A549 (cell line): ENCODE measurements at regions not wholly inside any gene's neighbourhood (a gene's known extent, or its start where the extent isn't known, plus 50 kb on each side); places are given as distances from the start of the nearest gene placed in this dataset.

Source experiments
- ATAC-seq, 2 experiments: fragments of 200-7000 bp in 1 of 2; fragments of >200 bp in 1 of 2; cut with Nextera tagmentation in 1 of 2; cut with Tn5 transposase in 1 of 2; 3 replicates each; pipeline versions ENCODE4 v1.8.0 to v1.9.1; 2018 to 2020; ENCODE audit warnings: mild to moderate bottlenecking in 1 of 2, moderate library complexity in 1 of 2
- CTCF ChIA-PET: fragments of 300-600 bp; sonication (Branson Sonifier 250); formaldehyde crosslinking; extraction: SDS; loops from one replicate; lab custom pipeline; 2021; ENCODE audit warnings: antibody characterized with exemption, inconsistent platforms; lab: Yijun Ruan, JAX
- POLR2A ChIA-PET: fragments of 350-600 bp; formaldehyde crosslinking; extraction: SDS; loops from one replicate; lab custom pipeline; 2021; ENCODE audit warnings: antibody characterized with exemption, inconsistent platforms; lab: Yijun Ruan, JAX
- DNase-seq, 2 experiments: peaks; one replicate each; pipeline versions ENCODE4 v3.0.0 to v3.0.0-alpha.2; 2011 to 2016; ENCODE audit warnings: low read depth in 1 of 2, low spot score in 1 of 2
- FAIRE-seq: peaks from 2 replicates; lab custom pipeline; 2011; peaks lifted over from hg19 to GRCh38; lab: Jason Lieb, UNC
- H3K27ac ChIP-seq, 2 experiments: fragments of >200 bp; sonication (Bioruptor Twin); formaldehyde crosslinking; 3 replicates each; pipeline ENCODE4 v1.5.1; 2016 to 2017
- H3K4me1 ChIP-seq: fragments of >200 bp; sonication (Bioruptor Twin); formaldehyde crosslinking; 3 replicates; pipeline ENCODE4 v1.6.1; 2016
- H3K4me2 ChIP-seq: fragments of >200 bp; sonication (Bioruptor Twin); formaldehyde crosslinking; 3 replicates; pipeline ENCODE4 v1.6.1; 2016
- H3K4me3 ChIP-seq: fragments of >200 bp; sonication (Bioruptor Twin); formaldehyde crosslinking; 3 replicates; pipeline ENCODE4 v1.5.1; 2016
- H3K9me3 ChIP-seq: fragments of >200 bp; sonication (Bioruptor Twin); formaldehyde crosslinking; 3 replicates; pipeline ENCODE4 v1.6.1; 2016
- BHLHE40 ChIP-seq: IDR thresholded peaks from 2 replicates; pipeline ENCODE4 v1.6.1; 2012; ENCODE audit warnings: low read depth, low read length, inconsistent platforms
- CEBPB ChIP-seq, 2 experiments: fragments of >200 bp in 1 of 2; sonication (Bioruptor Twin) in 1 of 2; formaldehyde crosslinking in 1 of 2; IDR thresholded peaks; 2 replicates each; pipeline ENCODE4 v1.6.1; 2012 to 2016
- CHD2 ChIP-seq: fragments of 150-350 bp; IDR thresholded peaks from 2 replicates; pipeline ENCODE4 v1.6.1; 2014; ENCODE audit warnings: low read length; ENCODE audit not compliant: partially characterized antibody
- FOSB ChIP-seq: fragments of 250-450 bp; sonication (Bioruptor Pico); IDR thresholded peaks from 2 replicates; pipeline ENCODE4 v1.5.0; 2020; ENCODE audit warnings: mild to moderate bottlenecking, moderate library complexity
- FOSL2 ChIP-seq, 2 experiments: fragments of 450-650 bp in 1 of 2; fragments of >200 bp in 1 of 2; sonication (Bioruptor Twin) in 1 of 2; formaldehyde crosslinking; IDR thresholded peaks; 2 replicates each; pipeline versions ENCODE4 v1.5.0 to v1.6.1; 2016 to 2020; ENCODE audit warnings: mild to moderate bottlenecking in 1 of 2, moderate library complexity in 1 of 2
- FOXS1 ChIP-seq: fragments of 250-450 bp; sonication (Bioruptor Pico); IDR thresholded peaks from 2 replicates; pipeline ENCODE4 v1.5.0; 2020; ENCODE audit warnings: mild to moderate bottlenecking, moderate library complexity
- GATA3 ChIP-seq: IDR thresholded peaks from 2 replicates; pipeline ENCODE4 v1.6.1; 2012; ENCODE audit warnings: borderline replicate concordance
- HES2 ChIP-seq: fragments of >200 bp; sonication (Bioruptor Twin); formaldehyde crosslinking; IDR thresholded peaks from 2 replicates; pipeline ENCODE4 v1.6.1; 2016
- HMGXB4 ChIP-seq: fragments of 250-450 bp; sonication (Bioruptor Pico); IDR thresholded peaks from 2 replicates; pipeline ENCODE4 v1.5.0; 2021; ENCODE audit warnings: mild to moderate bottlenecking, moderate library complexity, borderline replicate concordance
- HOXB13 ChIP-seq: fragments of 250-450 bp; sonication (Bioruptor Pico); IDR thresholded peaks from 2 replicates; pipeline ENCODE4 v1.5.0; 2020; ENCODE audit warnings: low read depth, mild to moderate bottlenecking, moderate library complexity
- HOXB5 ChIP-seq: fragments of 250-450 bp; sonication (Bioruptor Pico); IDR thresholded peaks from 2 replicates; pipeline ENCODE4 v1.5.0; 2020; ENCODE audit warnings: mild to moderate bottlenecking, moderate library complexity
- MAFK ChIP-seq: fragments of 450-650 bp; IDR thresholded peaks from 2 replicates; pipeline ENCODE4 v1.6.1; 2014; ENCODE audit not compliant: partially characterized antibody
- MAZ ChIP-seq: fragments of 150-350 bp; IDR thresholded peaks from 2 replicates; pipeline ENCODE4 v1.6.1; 2014; ENCODE audit warnings: antibody characterized with exemption, low read depth, low read length, borderline replicate concordance
- MYC ChIP-seq: IDR thresholded peaks from 2 replicates; pipeline ENCODE4 v1.6.1; 2012; ENCODE audit warnings: mild to moderate bottlenecking, inconsistent platforms, low read length, improper control_type of control experiment, borderline replicate concordance
- PBX3 ChIP-seq: IDR thresholded peaks from 2 replicates; pipeline ENCODE4 v1.6.1; 2012
- POLR2AphosphoS2 ChIP-seq: conservative IDR thresholded peaks from 2 replicates; pipeline ENCODE4 v1.6.1; 2012; ENCODE audit warnings: low read length, improper control_type of control experiment, inconsistent platforms
- RARB ChIP-seq: fragments of 250-450 bp; sonication (Bioruptor Pico); IDR thresholded peaks from 2 replicates; pipeline ENCODE4 v1.8.0; 2021; ENCODE audit warnings: mild to moderate bottlenecking, moderate library complexity
- RCOR1 ChIP-seq: fragments of 150-350 bp; IDR thresholded peaks from 2 replicates; pipeline ENCODE4 v1.6.1; 2014; ENCODE audit warnings: antibody characterized with exemption, low read length, low read depth
- REST ChIP-seq: fragments of 200-600 bp; sonication (generic); IDR thresholded peaks from 2 replicates; pipeline ENCODE4 v1.6.1; 2016; ENCODE audit warnings: antibody characterized with exemption, mild to moderate bottlenecking, moderate library complexity
- TP53 ChIP-seq: fragments of 250-450 bp; sonication (Bioruptor Pico); IDR thresholded peaks from 2 replicates; pipeline ENCODE4 v1.5.0; 2021; ENCODE audit warnings: mild to moderate bottlenecking, moderate library complexity
- ZC3H11A ChIP-seq: fragments of 450-650 bp; IDR thresholded peaks from 2 replicates; pipeline ENCODE4 v1.6.1; 2014; ENCODE audit warnings: antibody characterized with exemption, mild to moderate bottlenecking
- WGBS: methylation state at CpG from one replicate; pipeline ENCODE4 v1.1.6; 2017; ENCODE audit errors: missing lambda C conversion rate; 5-methylcytosine and 5-hydroxymethylcytosine counted together

- 0 out of 3 replicates have a peak overlapping the region, but pooled peaks have one; percentile 13 for H3K4me3 ChIP-seq
- POLR2A ChIA-PET = interaction anchor here (0.9 to 1.5 kb wide), 2 partner anchors 159 to 161 kb away, joined by 3 to 7 read pairs; partner anchors contain the start of gene CITED2
These were observed 159.4 kb upstream of the CITED2 start for GRCh38 chr6:139533573-139534471.

GRCh38 chr6:139533171-139533570 is 158.7 kb upstream of the CITED2 start:
- ChIA-PET POLR2A (no interaction called here), CTCF (no interaction called here)
- ATAC-seq (no peak), FAIRE-seq (no peak), DNase-seq (no peak)
- TF ChIP-seq HMGXB4 (CRISPR knock-in tag) (no peak), FOSB (CRISPR knock-in tag) (no peak), CEBPB (IDR thresholded peaks at IDR 0.05) (no peak), REST (no peak), BHLHE40 (no peak), HES2 (no peak), FOSL2 (IDR thresholded peaks at IDR 0.05) (no peak), FOSL2 (CRISPR knock-in tag; IDR thresholded peaks at IDR 0.05) (no peak), CHD2 (no peak), RARB (CRISPR knock-in tag) (no peak), PBX3 (no peak), GATA3 (no peak), HOXB13 (CRISPR knock-in tag) (no peak), HOXB5 (CRISPR knock-in tag) (no peak), TP53 (CRISPR knock-in tag) (no peak), ZC3H11A (no peak), RCOR1 (no peak), MAZ (no peak), FOXS1 (CRISPR knock-in tag) (no peak), POLR2AphosphoS2 (no peak), MYC (no peak)
- Histone ChIP-seq H3K4me2 (peak overlapping the region; percentile 57), H3K9me3 (no peaks in the 10 kb centered on the region), H3K27ac (peak overlapping the region; percentile 66 to 84), H3K4me3 (no peak overlapping the region), H3K4me1 (peaks cover 47% of the 10 kb centered on the region)
- WGBS = 93% methylated on average over 4 of the region's 4 CpGs

More at GRCh38 chr6:139533573-139534471, 159.4 kb upstream of the CITED2 start:
- no peak for FAIRE-seq
- CTCF ChIA-PET = interaction anchor here (0.6 kb wide), 1 partner anchor 427 kb away, joined by 3 read pairs; no protein-coding TSS in a partner anchor
- TF ChIP-seq CEBPB (IDR thresholded peaks at IDR 0.05) (peak in 1 of 2 experiments; percentile 43; a peak in 2 of 4 replicates), CHD2 (no peak), MAFK (peak; percentile 17)
- TF ChIP-seq, all 56 proteins: peak for 2
- 19% methylated on average over 11 of the region's 11 CpGs for WGBS
- Histone ChIP-seq H3K4me2 (peak overlapping the region; percentile 57), H3K27ac (peak overlapping the region; percentile 66 to 84), H3K4me1 (peaks cover 47% of the 10 kb centered on the region), H3K9me3 (no peaks in the 10 kb centered on the region)
- DNase-seq (peak in 1 of 2 experiments; percentile 36), ATAC-seq (peak; percentile 76 to 81)
